Muscle of leg (tissue), 3 donors: ENCODE measurements at regions not wholly inside any gene's neighbourhood (a gene's known extent, or its start where the extent isn't known, plus 50 kb on each side); places are given as distances from the start of the nearest gene placed in this dataset.
A peak's percentile ranks its signal among the peaks of the same experiment; 100 is the strongest.

Experiments used
- DNase-seq: peaks from one replicate; pipeline ENCODE4 v3.0.0; 2013
- H3K27ac ChIP-seq: one replicate; pipeline ENCODE4 v1.5.1; 2013; ENCODE audit warnings: mild to moderate bottlenecking, low read length, control low read depth
- H3K27me3 ChIP-seq: one replicate; pipeline ENCODE4 v1.6.1; 2013; ENCODE audit warnings: low read length; ENCODE audit not compliant: control insufficient read depth, insufficient read depth
- H3K36me3 ChIP-seq: one replicate; pipeline ENCODE4 v1.6.1; 2013; ENCODE audit warnings: low read length; ENCODE audit not compliant: control insufficient read depth, insufficient read depth
- H3K4me1 ChIP-seq: one replicate; pipeline ENCODE4 v1.6.1; 2013; ENCODE audit warnings: low read length; ENCODE audit not compliant: control insufficient read depth, insufficient read depth
- H3K4me3 ChIP-seq: one replicate; pipeline ENCODE4 v1.5.1; 2013; ENCODE audit warnings: low read length, control low read depth
- H3K9me3 ChIP-seq: replicated peaks from 2 replicates; pipeline ENCODE4 v1.6.1; 2013; ENCODE audit warnings: low read depth, low read length; ENCODE audit not compliant: control insufficient read depth
- WGBS: methylation state at CpG from one replicate; pipeline ENCODE4 v1.1.5; 2013; ENCODE audit warnings: missing lambda C conversion rate; ENCODE audit not compliant: insufficient coverage; 5-methylcytosine and 5-hydroxymethylcytosine counted together

- Histone ChIP-seq H3K4me1 (peaks cover 30% of the 10 kb centered on the region), H3K27me3 (no peaks in the 10 kb centered on the region), H3K27ac (no peak overlapping the region), H3K4me3 (no peak overlapping the region), H3K36me3 (no peaks in the 10 kb centered on the region), H3K9me3 (no peaks in the 10 kb centered on the region)
- WGBS = no CpG with 5 or more reads among the region's 1 CpG
- peak; percentile 64 for DNase-seq
Observed at GRCh38 chr11:15728207-15728606, 613.5 kb downstream of the INSC start.

- 25% methylated on average over 3 of the region's 6 CpGs for WGBS
- H3K36me3 ChIP-seq = no peaks in the 10 kb centered on the region
- H3K4me3 ChIP-seq = no peak overlapping the region
- no peaks in the 10 kb centered on the region for H3K27me3 ChIP-seq
- H3K4me1 ChIP-seq = peaks cover 20% of the 10 kb centered on the region
- peak overlapping the region; percentile 16 for H3K27ac ChIP-seq
- H3K9me3 ChIP-seq = no peaks in the 10 kb centered on the region
- peak; percentile 43 for DNase-seq
Observed at GRCh38 chr11:15730263-15730994, 615.7 kb downstream of the INSC start.

- peak; percentile 89 for DNase-seq
- peak overlapping the region; percentile 31 for H3K27ac ChIP-seq
- H3K36me3 ChIP-seq = no peaks in the 10 kb centered on the region
- no peak overlapping the region for H3K4me3 ChIP-seq
- 21% methylated on average over 4 of the region's 4 CpGs for WGBS
- H3K9me3 ChIP-seq = no peaks in the 10 kb centered on the region
- H3K4me1 ChIP-seq = peaks cover 20% of the 10 kb centered on the region
- H3K27me3 ChIP-seq = no peaks in the 10 kb centered on the region
Observed at GRCh38 chr11:15730995-15731385, 616.3 kb downstream of the INSC start.

GRCh38 chr11:15735706-15736105 is 620.6 kb downstream of the SOX6 start:
- WGBS = 0% methylated on average over 1 of the region's 4 CpGs
- Histone ChIP-seq H3K9me3 (no peaks in the 10 kb centered on the region), H3K36me3 (no peaks in the 10 kb centered on the region), H3K4me3 (no peak overlapping the region), H3K4me1 (peaks cover 8% of the 10 kb centered on the region), H3K27ac (no peak overlapping the region), H3K27me3 (no peaks in the 10 kb centered on the region)
- DNase-seq = no peak

- no peaks in the 10 kb centered on the region for H3K36me3 ChIP-seq
- H3K9me3 ChIP-seq = no peaks in the 10 kb centered on the region
- DNase-seq = no peak
- no peak overlapping the region for H3K4me3 ChIP-seq
- no peaks in the 10 kb centered on the region for H3K27me3 ChIP-seq
- no peaks in the 10 kb centered on the region for H3K4me1 ChIP-seq
- no peak overlapping the region for H3K27ac ChIP-seq
Observed at GRCh38 chr11:15737320-15737719, 619.0 kb downstream of the SOX6 start.

- Histone ChIP-seq H3K36me3 (no peaks in the 10 kb centered on the region), H3K4me1 (peaks cover 5% of the 10 kb centered on the region), H3K27ac (no peak overlapping the region), H3K9me3 (no peaks in the 10 kb centered on the region), H3K27me3 (no peaks in the 10 kb centered on the region), H3K4me3 (no peak overlapping the region)
- DNase-seq = peak; percentile 46
- 44% methylated on average over 2 of the region's 5 CpGs for WGBS
Observed at GRCh38 chr11:15738931-15739330, 617.4 kb downstream of the SOX6 start.

- no peak overlapping the region for H3K27ac ChIP-seq
- H3K27me3 ChIP-seq = peaks cover 2% of the 10 kb centered on the region
- 35% methylated on average over 6 of the region's 7 CpGs for WGBS
- peaks cover 5% of the 10 kb centered on the region for H3K4me1 ChIP-seq
- H3K9me3 ChIP-seq = no peaks in the 10 kb centered on the region
- H3K36me3 ChIP-seq = no peaks in the 10 kb centered on the region
- DNase-seq = no peak
- H3K4me3 ChIP-seq = no peak overlapping the region
Observed at GRCh38 chr11:15742626-15743519, 613.5 kb downstream of the SOX6 start.

GRCh38 chr11:15744693-15745092 is 611.7 kb downstream of the SOX6 start:
- Histone ChIP-seq H3K36me3 (no peaks in the 10 kb centered on the region), H3K27ac (no peak overlapping the region), H3K9me3 (no peaks in the 10 kb centered on the region), H3K27me3 (peaks cover 2% of the 10 kb centered on the region), H3K4me1 (peaks cover 5% of the 10 kb centered on the region), H3K4me3 (no peak overlapping the region)
- no CpG with 5 or more reads among the region's 3 CpGs for WGBS
- no peak for DNase-seq

GRCh38 chr11:15745266-15745665 is 611.1 kb downstream of the SOX6 start:
- Histone ChIP-seq H3K9me3 (no peaks in the 10 kb centered on the region), H3K27ac (no peak overlapping the region), H3K4me1 (peaks cover 5% of the 10 kb centered on the region), H3K27me3 (peaks cover 2% of the 10 kb centered on the region), H3K4me3 (no peak overlapping the region), H3K36me3 (no peaks in the 10 kb centered on the region)
- WGBS = no CpG with 5 or more reads among the region's 2 CpGs
- DNase-seq = no peak

GRCh38 chr11:15747671-15748070 is 608.7 kb downstream of the SOX6 start:
- 100% methylated on average over 1 of the region's 2 CpGs for WGBS

More at GRCh38 chr11:15747671-15748070, 608.7 kb downstream of the SOX6 start:
- H3K27me3 ChIP-seq = peaks cover 2% of the 10 kb centered on the region
- no peak overlapping the region for H3K4me3 ChIP-seq
- H3K36me3 ChIP-seq = no peaks in the 10 kb centered on the region
- H3K9me3 ChIP-seq = no peaks in the 10 kb centered on the region
- no peak overlapping the region for H3K27ac ChIP-seq
- peaks cover 9% of the 10 kb centered on the region for H3K4me1 ChIP-seq
- DNase-seq = no peak
